ENCODE measurements at regions not wholly inside any gene's neighbourhood (a gene's known extent, or its start where the extent isn't known, plus 50 kb on each side); places are given as distances from the start of the nearest gene placed in this dataset.

DNA sequence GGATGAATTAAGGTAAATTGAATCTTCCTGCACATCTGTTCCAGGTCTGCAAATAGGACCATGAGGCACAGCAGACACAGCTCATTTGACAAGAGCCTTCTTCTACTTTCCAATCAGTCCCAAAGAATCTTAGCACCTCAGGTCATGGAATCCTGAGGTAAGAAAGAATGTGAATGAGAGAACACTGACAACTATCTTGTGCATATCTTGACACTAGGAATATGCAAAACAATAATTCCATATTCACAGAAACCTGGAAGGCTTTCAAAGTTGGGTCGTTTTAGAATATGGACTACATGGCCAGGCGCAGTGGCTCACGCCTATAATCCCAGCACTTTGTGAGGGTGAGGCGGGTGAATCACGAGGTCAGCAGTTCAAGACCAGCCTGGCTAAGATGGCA, 1009.4 kb upstream of the GOT2 start:
- no peak overlapping the region for H3K4me3 Mint-ChIP-seq
- H3K27me3 Mint-ChIP-seq (ENCODE audit: insufficient read depth) = no peaks in the 10 kb centered on the region; the same call in 1 of the 2 replicates
- DNase-seq = no peak
- no peaks in the 10 kb centered on the region for H3K4me1 Mint-ChIP-seq (ENCODE audit: low read depth)
- TF ChIP-seq CTCF (IDR thresholded peaks at IDR 0.05) = no peak
- no peaks in the 10 kb centered on the region for H3K9me3 Mint-ChIP-seq
- H3K36me3 Mint-ChIP-seq (ENCODE audit: low read depth) = no peaks in the 10 kb centered on the region
- H3K27ac Mint-ChIP-seq = no peak overlapping the region

DNA sequence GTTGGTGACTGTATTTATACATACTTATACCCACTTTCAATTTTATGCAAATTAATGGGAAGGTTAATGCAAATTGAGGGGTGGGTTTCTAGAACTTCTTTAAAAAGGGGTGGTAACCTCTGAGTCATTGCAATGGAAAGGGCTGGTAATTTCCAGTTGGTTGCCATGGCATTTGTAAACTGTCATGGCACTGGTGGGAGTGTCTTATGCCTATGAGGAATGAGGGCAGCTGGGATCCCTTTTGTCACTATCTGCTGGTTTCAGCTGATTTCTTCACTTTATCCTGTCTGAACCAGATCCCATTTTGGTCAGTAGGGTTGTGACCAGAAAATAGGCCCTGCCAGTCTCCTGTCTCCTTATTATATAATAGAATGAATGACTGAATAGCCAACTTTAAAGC, 1006.7 kb upstream of the GOT2 start:
- no peaks in the 10 kb centered on the region; the same call in 1 of the 2 replicates for H3K27me3 Mint-ChIP-seq (ENCODE audit: insufficient read depth)
- H3K36me3 Mint-ChIP-seq (ENCODE audit: low read depth) = no peaks in the 10 kb centered on the region
- no peaks in the 10 kb centered on the region for H3K4me1 Mint-ChIP-seq (ENCODE audit: low read depth)
- H3K4me3 Mint-ChIP-seq = no peak overlapping the region
- no peak for DNase-seq
- H3K27ac Mint-ChIP-seq = no peak overlapping the region
- no peaks in the 10 kb centered on the region for H3K9me3 Mint-ChIP-seq
- no peak for TF ChIP-seq CTCF (IDR thresholded peaks at IDR 0.05)

GRCh38 chr16:59737274-59737673, 1003.2 kb upstream of the GOT2 start:
- Mint-ChIP-seq H3K27ac (no peak overlapping the region), H3K4me3 (no peak overlapping the region), H3K9me3 (no peaks in the 10 kb centered on the region), H3K36me3 (ENCODE audit: low read depth) (no peaks in the 10 kb centered on the region), H3K4me1 (ENCODE audit: low read depth) (no peaks in the 10 kb centered on the region), H3K27me3 (ENCODE audit: insufficient read depth) (no peaks in the 10 kb centered on the region; the same call in none of the 2 replicates)
- no peak for TF ChIP-seq CTCF (IDR thresholded peaks at IDR 0.05)
- no peak for DNase-seq

DNA sequence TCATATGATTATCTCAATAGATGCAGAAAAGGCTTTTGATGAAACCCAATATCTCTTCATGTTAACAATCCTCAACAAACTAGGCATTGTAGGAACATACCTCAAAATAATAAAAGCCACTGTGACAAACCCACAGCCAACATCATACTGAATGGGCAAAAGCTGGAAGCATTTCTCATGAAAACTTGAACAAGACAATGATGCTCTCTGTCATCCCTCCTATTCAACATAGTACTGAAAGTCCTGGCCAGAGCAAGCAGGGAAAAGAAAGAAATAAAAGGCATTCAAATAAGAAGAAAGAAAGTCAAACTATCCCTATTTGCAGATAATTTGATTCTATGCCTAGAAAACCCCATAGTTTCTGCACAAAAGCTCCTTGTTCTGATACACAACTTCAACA, 999.2 kb upstream of the GOT2 start:
- Mint-ChIP-seq H3K4me1 (ENCODE audit: low read depth) (no peaks in the 10 kb centered on the region), H3K36me3 (ENCODE audit: low read depth) (no peaks in the 10 kb centered on the region), H3K27me3 (ENCODE audit: insufficient read depth) (no peaks in the 10 kb centered on the region; the same call in none of the 2 replicates), H3K4me3 (no peak overlapping the region), H3K27ac (no peak overlapping the region), H3K9me3 (no peaks in the 10 kb centered on the region; the same call in 1 of the 2 replicates)
- no peak for TF ChIP-seq CTCF (IDR thresholded peaks at IDR 0.05)
- DNase-seq = no peak

- DNase-seq = no peak
- H3K27ac Mint-ChIP-seq = no peak overlapping the region
- no peak for TF ChIP-seq CTCF (IDR thresholded peaks at IDR 0.05)
- no peaks in the 10 kb centered on the region for H3K36me3 Mint-ChIP-seq (ENCODE audit: low read depth)
- peaks cover 5% of the 10 kb centered on the region; the same call in 1 of the 2 replicates for H3K9me3 Mint-ChIP-seq
- H3K4me1 Mint-ChIP-seq (ENCODE audit: low read depth) = no peaks in the 10 kb centered on the region
- H3K27me3 Mint-ChIP-seq (ENCODE audit: insufficient read depth) = peaks cover 3% of the 10 kb centered on the region
- no peak overlapping the region for H3K4me3 Mint-ChIP-seq
Measured at GRCh38 chr16:59729613-59730012, 995.5 kb upstream of the GOT2 start.

DNA sequence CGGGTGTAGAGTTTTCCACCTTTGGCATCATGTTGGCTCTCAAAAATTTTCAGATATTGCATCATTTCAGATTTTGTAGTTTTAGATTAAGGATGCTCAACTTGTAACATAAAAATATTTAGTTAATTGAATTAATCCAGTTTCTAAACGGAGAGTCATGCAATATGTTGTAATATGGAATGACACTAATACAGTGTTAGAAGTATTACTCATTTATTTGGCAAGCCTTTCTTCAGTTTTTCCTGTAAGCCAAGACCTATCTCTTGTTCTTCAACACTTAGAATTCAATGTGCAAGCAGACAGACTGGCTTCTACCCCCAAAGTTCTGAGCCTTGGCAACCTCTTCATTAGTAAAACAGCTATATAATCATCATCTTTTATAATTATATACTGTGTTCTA, 985.0 kb upstream of the GOT2 start:
- Mint-ChIP-seq H3K9me3 (no peaks in the 10 kb centered on the region; the same call in 1 of the 2 replicates), H3K4me1 (ENCODE audit: low read depth) (no peaks in the 10 kb centered on the region), H3K4me3 (no peak overlapping the region), H3K27me3 (ENCODE audit: insufficient read depth) (no peaks in the 10 kb centered on the region; the same call in 1 of the 2 replicates), H3K36me3 (ENCODE audit: low read depth) (no peaks in the 10 kb centered on the region), H3K27ac (no peak overlapping the region)
- no peak for TF ChIP-seq CTCF (IDR thresholded peaks at IDR 0.05)
- no peak for DNase-seq
